Naive thymus-derived CD4-positive, alpha-beta T cell (primary cell): ENCODE measurements at regions not wholly inside any gene's neighbourhood (a gene's known extent, or its start where the extent isn't known, plus 50 kb on each side); places are given as distances from the start of the nearest gene placed in this dataset.

Experiments
- ATAC-seq: fragments of 150-1000 bp; cut with Tn5 transposase; 2 replicates; pipeline ENCODE4 v1.10.0; 2021; ENCODE audit warnings: mild to moderate bottlenecking, moderate library complexity
- CTCF ChIA-PET: fragments of 350-600 bp; sonication (Branson Sonifier 250); formaldehyde crosslinking; loops from one replicate; lab custom pipeline; 2021; ENCODE audit warnings: antibody characterized with exemption; lab: Charles Lee
- POLR2A ChIA-PET: fragments of 350-600 bp; sonication (Branson Sonifier 250); formaldehyde crosslinking; loops from one replicate; lab custom pipeline; 2021; ENCODE audit warnings: antibody characterized with exemption, inconsistent platforms; lab: Charles Lee
- DNase-seq, 9 donors: peaks; one replicate each; pipeline versions ENCODE4 v3.0.0 to v3.0.0-alpha.2; 2020 to 2022; ENCODE audit warnings: mixed read lengths in 1 of 9
- H3K27ac ChIP-seq: one replicate; pipeline ENCODE4 v1.7.0; 2013; ENCODE audit warnings: mild to moderate bottlenecking, low read depth, low read length, moderate library complexity
- H3K27me3 ChIP-seq, 2 donors: one replicate each; pipeline ENCODE4 v1.7.0; 2013; ENCODE audit warnings: low read length in 2 of 2, mild to moderate bottlenecking in 2 of 2, moderate library complexity in 2 of 2; ENCODE audit not compliant: control insufficient read depth in 2 of 2, insufficient read depth in 2 of 2
- H3K36me3 ChIP-seq, 3 experiments: 1 replicate in 2 of 3; 2 replicates in 1 of 3; pipeline ENCODE4 v1.7.0; 2013; ENCODE audit warnings: low read length in 3 of 3, mild to moderate bottlenecking in 3 of 3, moderate library complexity in 1 of 3; ENCODE audit not compliant: insufficient read depth in 3 of 3, control insufficient read depth in 2 of 3
- H3K4me1 ChIP-seq, 2 donors: one replicate each; pipeline ENCODE4 v1.7.0; 2013; ENCODE audit warnings: low read length in 2 of 2, mild to moderate bottlenecking in 2 of 2, moderate library complexity in 1 of 2; ENCODE audit not compliant: control insufficient read depth in 2 of 2, insufficient read depth in 2 of 2
- H3K4me3 ChIP-seq: 2 replicates; pipeline ENCODE4 v1.7.0; 2013; ENCODE audit warnings: mild to moderate bottlenecking, low read length
- H3K9me3 ChIP-seq, 3 experiments: 1 replicate in 2 of 3; 2 replicates in 1 of 3; pipeline ENCODE4 v1.7.0; 2013; ENCODE audit warnings: low read length in 3 of 3; ENCODE audit not compliant: control insufficient read depth in 2 of 3
- H3K27ac Mint-ChIP-seq, 9 donors: one replicate each; pipeline ENCODE4 v1.8.0; 2020 to 2022; ENCODE audit warnings: mixed read lengths in 9 of 9, mild to moderate bottlenecking in 8 of 9, moderate library complexity in 5 of 9, inconsistent platforms in 2 of 9
- H3K27me3 Mint-ChIP-seq, 5 donors: one replicate each; pipeline ENCODE4 v1.8.0; 2021 to 2022; ENCODE audit warnings: mixed read lengths in 5 of 5, mild to moderate bottlenecking in 1 of 5
- H3K36me3 Mint-ChIP-seq, 5 donors: one replicate each; pipeline ENCODE4 v1.8.0; 2020 to 2022; ENCODE audit warnings: mixed read lengths in 5 of 5, mild to moderate bottlenecking in 3 of 5, inconsistent platforms in 1 of 5
- H3K4me1 Mint-ChIP-seq, 7 donors: one replicate each; pipeline ENCODE4 v1.8.0; 2020 to 2022; ENCODE audit warnings: mixed read lengths in 7 of 7, mild to moderate bottlenecking in 3 of 7, inconsistent platforms in 1 of 7
- H3K4me3 Mint-ChIP-seq, 10 donors: one replicate each; pipeline ENCODE4 v1.8.0; 2020 to 2022; ENCODE audit warnings: mild to moderate bottlenecking in 10 of 10, mixed read lengths in 10 of 10, moderate library complexity in 6 of 10, inconsistent platforms in 2 of 10
- H3K9me3 Mint-ChIP-seq, 11 donors: one replicate each; pipeline ENCODE4 v1.8.0; 2020 to 2022; ENCODE audit warnings: mixed read lengths in 11 of 11, mild to moderate bottlenecking in 4 of 11, inconsistent platforms in 1 of 11, moderate library complexity in 1 of 11
- intact Hi-C, 2 donors: fragments of 100-400 bp; cut with micrococcal nuclease; formaldehyde crosslinking; loops; one replicate each; pipeline ENCODE4 v1.15.1; 2023

DNA sequence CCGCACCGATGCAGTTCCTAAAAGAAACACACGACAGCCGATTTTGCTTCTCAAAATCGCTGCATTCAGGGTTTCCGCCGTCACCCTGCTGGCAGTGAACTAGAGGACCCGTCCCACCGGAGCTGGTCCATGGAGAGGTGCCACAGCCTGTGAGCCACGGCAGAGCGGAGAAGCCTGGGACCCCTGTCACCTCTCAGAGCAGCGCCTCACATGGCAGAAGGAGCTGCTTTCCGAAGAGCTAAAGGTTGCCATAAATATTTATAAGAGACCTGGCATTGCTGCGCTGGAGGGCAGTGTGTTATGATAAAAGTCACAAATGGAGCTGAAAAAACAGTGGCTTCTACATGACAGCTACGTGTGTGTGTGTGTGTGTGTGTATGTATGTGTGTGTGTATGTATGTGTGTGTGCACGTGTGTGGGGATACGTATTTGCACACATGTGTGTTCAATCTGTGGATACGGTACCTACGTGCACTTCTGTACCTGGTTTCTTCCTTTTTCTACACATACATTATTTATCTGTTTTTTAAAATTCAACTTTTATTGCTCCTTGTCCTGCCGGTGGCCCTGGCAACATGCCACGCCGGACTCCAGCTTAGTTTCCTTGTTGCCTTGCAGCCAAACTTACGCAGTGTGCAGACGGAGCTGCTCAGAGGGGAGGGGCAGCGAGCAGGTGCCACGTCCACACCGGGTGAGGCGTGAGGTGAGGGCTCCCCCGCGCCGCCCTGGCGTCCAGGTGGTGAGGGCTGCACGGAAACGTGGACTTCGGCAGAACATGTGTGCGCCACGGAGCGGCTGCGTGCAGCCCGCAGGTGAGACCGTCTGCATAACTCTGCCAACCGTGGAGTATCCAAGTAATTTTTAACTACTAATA, 115.2 kb upstream of the PITRM1 start:
- no peak for ATAC-seq
- no peaks in the 10 kb centered on the region for H3K4me1 ChIP-seq
- H3K27ac ChIP-seq = no peak overlapping the region
- H3K27me3 ChIP-seq = no peaks in the 10 kb centered on the region
- POLR2A ChIA-PET = no interaction called here
- CTCF ChIA-PET = no interaction called here
- Mint-ChIP-seq H3K4me1 (no peaks in the 10 kb centered on the region), H3K4me3 (no peak overlapping the region), H3K36me3 (no peaks in the 10 kb centered on the region), H3K9me3 (no peaks in the 10 kb centered on the region), H3K27me3 (peaks cover 0 to 25% (median 6%) of the 10 kb centered on the region in 5 donors), H3K27ac (no peak overlapping the region)
- no peaks in the 10 kb centered on the region for H3K36me3 ChIP-seq
- intact Hi-C loops = no loop called here
- DNase-seq = no peak
- no peak overlapping the region for H3K4me3 ChIP-seq
- H3K9me3 ChIP-seq = no peaks in the 10 kb centered on the region

DNA sequence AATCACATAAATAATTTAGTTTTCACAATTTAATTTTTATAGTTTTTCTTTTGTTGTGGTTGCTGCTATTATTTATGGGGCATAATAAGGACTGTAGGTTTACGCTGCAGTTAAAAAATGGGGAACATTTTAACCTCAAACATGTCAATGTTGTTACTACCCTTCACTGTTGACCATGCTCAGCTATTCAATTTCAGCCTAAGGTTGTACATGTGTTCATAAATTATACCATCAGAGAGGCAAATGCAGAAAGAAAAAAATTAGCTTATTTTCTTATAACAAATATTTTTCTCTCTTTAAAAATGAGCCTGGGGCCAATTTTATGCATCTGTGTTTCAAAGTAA, 110.1 kb upstream of the PITRM1 start:
- no peak overlapping the region for H3K27ac ChIP-seq
- ChIA-PET POLR2A (interaction anchor here (0.5 kb wide), 1 partner anchor 769 kb away, joined by 6 read pairs; no protein-coding TSS in a partner anchor), CTCF (no interaction called here)
- H3K4me3 ChIP-seq = no peak overlapping the region
- DNase-seq = no peak
- no peaks in the 10 kb centered on the region for H3K4me1 ChIP-seq
- no peaks in the 10 kb centered on the region for H3K9me3 Mint-ChIP-seq
- H3K27me3 ChIP-seq = no peaks in the 10 kb centered on the region
- H3K36me3 ChIP-seq = no peaks in the 10 kb centered on the region
- no peaks in the 10 kb centered on the region for H3K4me1 Mint-ChIP-seq
- intact Hi-C loops = no loop called here
- H3K4me3 Mint-ChIP-seq = no peak overlapping the region
- H3K9me3 ChIP-seq = no peaks in the 10 kb centered on the region
- no peak for ATAC-seq
- H3K27ac Mint-ChIP-seq = no peak overlapping the region
- no peaks in the 10 kb centered on the region for H3K36me3 Mint-ChIP-seq
- peaks cover 4 to 32% (median 12%) of the 10 kb centered on the region in 5 donors for H3K27me3 Mint-ChIP-seq

DNA sequence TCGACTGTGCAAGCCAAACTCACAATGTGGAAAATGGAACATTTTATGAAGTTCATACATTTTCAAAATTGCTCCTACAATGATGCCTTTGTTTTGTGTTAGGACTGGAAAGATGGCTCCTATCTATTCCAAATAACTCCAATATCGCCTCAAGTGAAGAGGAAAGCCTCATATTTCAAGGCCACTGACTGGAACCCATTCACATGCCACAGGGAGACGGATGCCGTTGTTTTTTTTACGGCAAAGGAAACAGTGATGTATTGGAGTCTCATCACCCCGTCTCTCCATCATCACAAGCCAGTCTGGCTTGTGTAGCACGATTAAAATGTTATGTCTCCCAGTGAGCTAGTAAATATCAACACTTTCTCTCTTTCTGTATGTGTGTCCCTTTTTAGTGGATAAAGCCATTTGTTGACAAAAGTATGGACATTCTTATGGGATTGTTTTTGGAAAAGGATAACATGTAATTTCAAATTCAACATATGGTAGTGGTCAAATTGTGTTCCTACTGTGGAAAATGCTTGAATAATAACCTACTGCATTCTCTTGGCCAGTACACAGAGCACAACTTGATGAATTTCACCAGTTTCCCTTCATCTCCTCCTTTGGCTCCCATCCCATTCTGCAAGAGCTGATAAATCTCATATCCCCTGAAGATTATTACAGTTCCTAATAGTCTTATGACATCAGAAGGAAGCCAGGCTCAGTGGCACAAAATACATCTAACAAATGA, 109.5 kb upstream of the PITRM1 start:
- intact Hi-C loops = no loop called here
- ATAC-seq (no peak), DNase-seq (no peak)
- no peaks in the 10 kb centered on the region for H3K4me1 ChIP-seq
- H3K9me3 ChIP-seq = no peaks in the 10 kb centered on the region
- ChIA-PET POLR2A (interaction anchor here (0.5 kb wide), 1 partner anchor 769 kb away, joined by 6 read pairs; no protein-coding TSS in a partner anchor), CTCF (no interaction called here)
- Mint-ChIP-seq H3K9me3 (peaks cover 0 to 2% (median 0%) of the 10 kb centered on the region in 11 donors), H3K36me3 (no peaks in the 10 kb centered on the region), H3K4me3 (no peak overlapping the region), H3K27me3 (peaks cover 4 to 36% (median 12%) of the 10 kb centered on the region in 5 donors), H3K27ac (no peak overlapping the region), H3K4me1 (no peaks in the 10 kb centered on the region)
- H3K36me3 ChIP-seq = no peaks in the 10 kb centered on the region
- no peaks in the 10 kb centered on the region for H3K27me3 ChIP-seq
- H3K27ac ChIP-seq = no peak overlapping the region
- no peak overlapping the region for H3K4me3 ChIP-seq

DNA sequence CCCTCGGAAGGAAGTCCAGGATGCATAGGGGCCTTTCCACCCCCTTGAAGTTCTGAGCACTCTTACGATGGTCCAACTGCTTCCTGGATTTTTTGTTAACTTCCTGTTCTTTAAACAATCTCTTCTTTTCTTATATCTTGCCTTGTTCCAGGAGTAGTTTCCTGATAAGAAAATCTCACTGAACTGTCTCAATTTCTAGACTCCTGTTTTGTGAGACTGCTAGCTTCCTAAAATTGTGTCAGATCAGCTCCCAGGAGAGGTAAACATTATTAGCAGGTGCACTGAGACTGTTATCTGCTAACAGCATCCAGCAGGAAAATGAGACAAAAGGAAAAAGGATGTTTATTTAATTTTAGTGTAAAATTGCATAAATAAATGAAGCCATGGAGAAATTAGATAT, 106.2 kb upstream of the PITRM1 start:
- no peak overlapping the region for H3K27ac Mint-ChIP-seq
- no peaks in the 10 kb centered on the region for H3K36me3 Mint-ChIP-seq
- H3K36me3 ChIP-seq = no peaks in the 10 kb centered on the region
- DNase-seq (no peak), ATAC-seq (no peak)
- no peak overlapping the region for H3K4me3 Mint-ChIP-seq
- H3K4me1 ChIP-seq = no peaks in the 10 kb centered on the region
- H3K27ac ChIP-seq = no peak overlapping the region
- no peaks in the 10 kb centered on the region for H3K4me1 Mint-ChIP-seq
- no peaks in the 10 kb centered on the region for H3K27me3 ChIP-seq
- intact Hi-C loops = no loop called here
- no peak overlapping the region for H3K4me3 ChIP-seq
- POLR2A ChIA-PET = no interaction called here
- H3K27me3 Mint-ChIP-seq = peaks cover 5 to 31% (median 10%) of the 10 kb centered on the region in 5 donors
- H3K9me3 ChIP-seq = no peaks in the 10 kb centered on the region
- peaks cover 0 to 2% (median 0%) of the 10 kb centered on the region in 11 donors for H3K9me3 Mint-ChIP-seq
- CTCF ChIA-PET = no interaction called here

DNA sequence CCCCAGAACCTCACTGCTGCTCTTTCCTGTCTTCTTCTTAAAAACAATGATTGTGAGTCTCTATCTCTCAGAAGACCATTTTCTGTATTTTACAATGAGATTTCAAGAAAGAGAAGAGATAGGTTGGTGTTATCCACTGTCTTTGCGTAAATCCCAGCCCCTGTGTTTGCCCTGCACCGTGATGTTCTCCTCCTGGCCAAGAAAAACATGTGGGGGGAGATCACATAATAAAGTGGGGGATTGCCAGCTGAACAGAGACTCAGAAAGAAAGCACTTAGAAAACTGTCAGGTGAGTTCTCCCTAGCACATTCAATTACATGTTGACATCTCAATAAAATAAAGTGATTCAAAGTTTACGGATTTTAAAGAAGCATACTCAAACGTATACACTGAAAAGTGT, 105.0 kb upstream of the PITRM1 start:
- Mint-ChIP-seq H3K27me3 (peaks cover 5 to 35% (median 19%) of the 10 kb centered on the region in 5 donors), H3K27ac (no peak overlapping the region), H3K4me3 (no peak overlapping the region), H3K4me1 (no peaks in the 10 kb centered on the region), H3K36me3 (no peaks in the 10 kb centered on the region), H3K9me3 (peaks cover 0 to 2% (median 0%) of the 10 kb centered on the region in 11 donors)
- intact Hi-C loops = no loop called here
- Histone ChIP-seq H3K27me3 (no peaks in the 10 kb centered on the region), H3K36me3 (no peaks in the 10 kb centered on the region), H3K4me3 (no peak overlapping the region), H3K4me1 (no peaks in the 10 kb centered on the region), H3K9me3 (no peaks in the 10 kb centered on the region), H3K27ac (no peak overlapping the region)
- ChIA-PET POLR2A (no interaction called here), CTCF (no interaction called here)
- DNase-seq (no peak), ATAC-seq (no peak)

DNA sequence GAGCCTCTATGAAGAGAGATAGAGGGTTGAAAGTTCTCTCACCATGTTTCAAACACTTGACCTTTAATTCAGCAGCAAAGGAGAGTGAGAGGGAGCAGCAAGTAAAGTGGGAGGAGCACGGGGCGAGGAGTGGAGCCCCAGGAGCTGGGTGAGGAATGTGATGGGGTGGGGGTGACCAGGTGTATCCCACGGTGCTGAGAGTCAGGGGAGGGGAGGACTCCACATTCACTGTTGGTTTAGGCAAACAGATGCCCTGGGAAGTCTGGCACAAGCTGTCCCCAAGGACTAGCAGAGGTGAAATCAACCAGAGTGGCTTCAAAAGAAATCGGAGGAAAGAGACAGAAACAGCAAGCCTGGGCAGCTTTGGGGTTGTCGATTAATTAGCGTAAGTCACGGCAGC, 101.8 kb upstream of the PITRM1 start:
- H3K27ac Mint-ChIP-seq = no peak overlapping the region
- no peaks in the 10 kb centered on the region for H3K4me1 Mint-ChIP-seq
- no peaks in the 10 kb centered on the region for H3K27me3 ChIP-seq
- peaks cover 0 to 28% (median 19%) of the 10 kb centered on the region in 5 donors for H3K27me3 Mint-ChIP-seq
- H3K27ac ChIP-seq = no peak overlapping the region
- H3K36me3 ChIP-seq = no peaks in the 10 kb centered on the region
- no peak overlapping the region for H3K4me3 Mint-ChIP-seq
- ChIA-PET CTCF (no interaction called here), POLR2A (no interaction called here)
- DNase-seq (no peak), ATAC-seq (no peak)
- H3K4me3 ChIP-seq = no peak overlapping the region
- H3K9me3 Mint-ChIP-seq = peaks cover 0 to 2% (median 0%) of the 10 kb centered on the region in 11 donors
- H3K4me1 ChIP-seq = no peaks in the 10 kb centered on the region
- no peaks in the 10 kb centered on the region for H3K9me3 ChIP-seq
- no peaks in the 10 kb centered on the region for H3K36me3 Mint-ChIP-seq
- intact Hi-C loops = no loop called here
